ENCODE measurements at regions not wholly inside any gene's neighbourhood (a gene's known extent, or its start where the extent isn't known, plus 50 kb on each side); places are given as distances from the start of the nearest gene placed in this dataset.

DNA sequence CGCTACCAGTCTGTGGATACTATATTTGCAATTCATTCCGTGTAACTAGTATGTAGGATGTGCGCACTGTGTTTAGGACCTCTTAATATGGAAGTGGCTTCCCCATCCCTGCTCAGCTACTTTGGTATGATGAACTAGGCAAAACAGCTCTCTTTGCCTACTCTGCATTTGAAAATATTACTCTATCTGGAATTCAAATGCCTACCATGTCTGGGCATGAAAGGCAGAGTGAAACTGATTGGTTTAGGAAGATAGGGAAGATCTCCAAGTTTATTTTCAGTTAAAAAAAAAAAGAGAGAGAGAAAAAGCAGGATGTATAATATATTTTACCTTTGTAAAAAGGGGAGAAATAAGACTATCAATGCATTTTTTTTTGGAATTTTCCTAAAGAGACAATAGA lies 74.1 kb upstream of the ELL2 start:
- H3K27ac Mint-ChIP-seq: no peak overlapping the region
- Histone ChIP-seq H3K4me1 (ENCODE audit: control insufficient read depth, insufficient read depth, low read length) (no peaks in the 10 kb centered on the region), H3K4me3 (ENCODE audit: low read length) (no peak overlapping the region), H3K27ac (ENCODE audit: low read length) (no peak overlapping the region), H3K27me3 (ENCODE audit: control insufficient read depth, insufficient read depth, low read length) (no peaks in the 10 kb centered on the region), H3K36me3 (ENCODE audit: control insufficient read depth, insufficient read depth, low read length) (no peaks in the 10 kb centered on the region), H3K9me3 (ENCODE audit: control insufficient read depth, insufficient read depth, low read length) (no peaks in the 10 kb centered on the region)
- TF ChIP-seq, protein P1, sequence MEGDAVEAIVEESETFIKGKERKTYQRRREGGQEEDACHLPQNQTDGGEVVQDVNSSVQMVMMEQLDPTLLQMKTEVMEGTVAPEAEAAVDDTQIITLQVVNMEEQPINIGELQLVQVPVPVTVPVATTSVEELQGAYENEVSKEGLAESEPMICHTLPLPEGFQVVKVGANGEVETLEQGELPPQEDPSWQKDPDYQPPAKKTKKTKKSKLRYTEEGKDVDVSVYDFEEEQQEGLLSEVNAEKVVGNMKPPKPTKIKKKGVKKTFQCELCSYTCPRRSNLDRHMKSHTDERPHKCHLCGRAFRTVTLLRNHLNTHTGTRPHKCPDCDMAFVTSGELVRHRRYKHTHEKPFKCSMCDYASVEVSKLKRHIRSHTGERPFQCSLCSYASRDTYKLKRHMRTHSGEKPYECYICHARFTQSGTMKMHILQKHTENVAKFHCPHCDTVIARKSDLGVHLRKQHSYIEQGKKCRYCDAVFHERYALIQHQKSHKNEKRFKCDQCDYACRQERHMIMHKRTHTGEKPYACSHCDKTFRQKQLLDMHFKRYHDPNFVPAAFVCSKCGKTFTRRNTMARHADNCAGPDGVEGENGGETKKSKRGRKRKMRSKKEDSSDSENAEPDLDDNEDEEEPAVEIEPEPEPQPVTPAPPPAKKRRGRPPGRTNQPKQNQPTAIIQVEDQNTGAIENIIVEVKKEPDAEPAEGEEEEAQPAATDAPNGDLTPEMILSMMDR (IDR thresholded peaks at IDR 0.05): no peak
- intact Hi-C loops (cut with micrococcal nuclease): no loop called here
- peaks cover 2 to 3% of the 10 kb centered on the region in 2 donors for H3K9me3 Mint-ChIP-seq
- DNase-seq: no peak
- WGBS (ENCODE audit: insufficient coverage): 100% methylated on average over 3 of the region's 3 CpGs
- ATAC-seq: no peak
- H3K4me1 Mint-ChIP-seq: no peaks in the 10 kb centered on the region
- no peaks in the 10 kb centered on the region for H3K36me3 Mint-ChIP-seq
- H3K4me3 Mint-ChIP-seq: no peak overlapping the region
- peaks cover 8 to 9% of the 10 kb centered on the region in 2 donors for H3K27me3 Mint-ChIP-seq (ENCODE audit: low read depth in 2 of 2)

DNA sequence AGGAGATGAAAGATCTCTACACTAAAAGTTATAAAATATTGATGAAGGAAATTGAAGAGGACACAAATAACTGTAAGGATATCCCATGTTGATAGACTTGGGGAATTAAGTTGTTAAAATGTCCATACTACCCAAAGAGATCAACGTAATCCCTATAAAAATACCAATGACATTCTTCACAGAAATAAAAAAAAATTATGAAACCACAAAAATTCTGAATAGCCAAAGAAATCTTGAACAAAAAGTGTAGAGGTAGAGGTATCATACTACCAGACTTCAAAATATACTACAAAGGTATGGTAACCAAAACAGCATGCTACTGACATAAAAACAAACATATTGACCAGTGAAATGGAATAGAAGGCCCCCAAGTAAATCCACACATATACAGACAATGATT lies 71.5 kb upstream of the ELL2 start:
- WGBS (ENCODE audit: insufficient coverage): no CpG with 5 or more reads among the region's 1 CpG
- H3K36me3 ChIP-seq (ENCODE audit: control insufficient read depth, insufficient read depth, low read length): no peaks in the 10 kb centered on the region
- Mint-ChIP-seq H3K4me3 (no peak overlapping the region), H3K9me3 (no peaks in the 10 kb centered on the region), H3K27me3 (ENCODE audit: low read depth in 2 of 2) (no peaks in the 10 kb centered on the region), H3K4me1 (no peaks in the 10 kb centered on the region), H3K36me3 (no peaks in the 10 kb centered on the region), H3K27ac (no peak overlapping the region)
- DNase-seq: no peak
- H3K4me3 ChIP-seq (ENCODE audit: low read length): no peak overlapping the region
- TF ChIP-seq, protein P1 (IDR thresholded peaks at IDR 0.05): no peak
- H3K4me1 ChIP-seq (ENCODE audit: control insufficient read depth, insufficient read depth, low read length): no peaks in the 10 kb centered on the region
- no peak overlapping the region for H3K27ac ChIP-seq (ENCODE audit: low read length)
- no peak for ATAC-seq
- intact Hi-C loops (cut with micrococcal nuclease): no loop called here
- H3K27me3 ChIP-seq (ENCODE audit: control insufficient read depth, insufficient read depth, low read length): no peaks in the 10 kb centered on the region
- no peaks in the 10 kb centered on the region for H3K9me3 ChIP-seq (ENCODE audit: control insufficient read depth, insufficient read depth, low read length)

DNA sequence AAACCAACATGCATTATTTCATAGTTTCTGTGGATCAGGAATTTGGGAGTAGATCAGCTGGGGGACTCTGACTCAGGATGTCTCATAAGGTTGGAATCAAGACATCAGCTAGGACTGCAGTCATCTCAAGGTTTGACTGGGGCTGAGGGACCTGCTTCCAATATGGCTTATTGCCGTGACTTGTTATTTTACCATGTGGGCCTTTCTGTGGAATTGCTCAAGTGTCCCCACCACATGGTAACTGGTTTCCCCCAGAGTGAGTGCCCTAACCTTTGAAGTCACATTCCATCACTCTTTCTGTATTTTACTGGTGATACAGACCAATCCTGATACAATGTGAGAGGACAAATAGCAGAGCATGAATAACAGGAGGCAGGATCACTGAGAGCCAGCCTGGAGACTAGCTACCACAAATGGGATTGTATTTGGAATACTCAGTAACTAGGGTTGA lies 70.2 kb upstream of the ELL2 start:
- Mint-ChIP-seq H3K27ac (no peak overlapping the region), H3K4me1 (no peaks in the 10 kb centered on the region), H3K9me3 (no peaks in the 10 kb centered on the region), H3K36me3 (no peaks in the 10 kb centered on the region), H3K27me3 (ENCODE audit: low read depth in 2 of 2) (no peaks in the 10 kb centered on the region), H3K4me3 (no peak overlapping the region)
- Histone ChIP-seq H3K4me1 (ENCODE audit: control insufficient read depth, insufficient read depth, low read length) (no peaks in the 10 kb centered on the region), H3K27me3 (ENCODE audit: control insufficient read depth, insufficient read depth, low read length) (peaks cover 2% of the 10 kb centered on the region), H3K27ac (ENCODE audit: low read length) (no peak overlapping the region), H3K9me3 (ENCODE audit: control insufficient read depth, insufficient read depth, low read length) (no peaks in the 10 kb centered on the region), H3K36me3 (ENCODE audit: control insufficient read depth, insufficient read depth, low read length) (no peaks in the 10 kb centered on the region), H3K4me3 (ENCODE audit: low read length) (no peak overlapping the region)
- no peak for DNase-seq
- TF ChIP-seq, protein P1 (IDR thresholded peaks at IDR 0.05): no peak
- 100% methylated on average over 1 of the region's 1 CpG for WGBS (ENCODE audit: insufficient coverage)
- intact Hi-C loops (cut with micrococcal nuclease): no loop called here
- ATAC-seq: no peak

DNA sequence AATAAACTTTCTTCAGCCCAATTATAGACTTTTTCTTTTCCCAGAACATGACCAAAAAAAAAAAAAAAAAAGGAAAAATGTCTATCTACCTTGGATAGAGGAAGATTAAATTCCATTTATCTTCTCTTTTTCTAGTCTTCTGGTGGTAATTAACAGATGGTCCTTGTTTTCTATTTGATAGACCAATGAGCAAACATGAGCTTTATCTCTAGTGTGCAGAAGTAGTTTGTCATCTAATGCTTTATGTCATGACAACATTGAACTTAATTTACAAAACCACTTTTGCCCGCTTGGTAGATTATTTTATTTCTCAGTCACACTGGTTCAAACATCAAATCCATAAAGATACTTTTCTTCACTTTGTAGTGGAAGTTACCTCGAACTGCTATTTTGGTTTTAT lies 69.5 kb upstream of the ELL2 start:
- ATAC-seq (no peak), DNase-seq (no peak)
- H3K4me3 Mint-ChIP-seq: no peak overlapping the region
- Histone ChIP-seq H3K4me3 (ENCODE audit: low read length) (no peak overlapping the region), H3K36me3 (ENCODE audit: control insufficient read depth, insufficient read depth, low read length) (no peaks in the 10 kb centered on the region), H3K27ac (ENCODE audit: low read length) (no peak overlapping the region), H3K27me3 (ENCODE audit: control insufficient read depth, insufficient read depth, low read length) (peaks cover 2% of the 10 kb centered on the region), H3K9me3 (ENCODE audit: control insufficient read depth, insufficient read depth, low read length) (no peaks in the 10 kb centered on the region), H3K4me1 (ENCODE audit: control insufficient read depth, insufficient read depth, low read length) (no peaks in the 10 kb centered on the region)
- WGBS (ENCODE audit: insufficient coverage): no CpG with 5 or more reads among the region's 2 CpGs
- no peak overlapping the region for H3K27ac Mint-ChIP-seq
- no peaks in the 10 kb centered on the region for H3K4me1 Mint-ChIP-seq
- no peaks in the 10 kb centered on the region for H3K36me3 Mint-ChIP-seq
- intact Hi-C loops (cut with micrococcal nuclease): no loop called here
- H3K9me3 Mint-ChIP-seq: no peaks in the 10 kb centered on the region
- TF ChIP-seq, protein P1 (IDR thresholded peaks at IDR 0.05): no peak
- H3K27me3 Mint-ChIP-seq (ENCODE audit: low read depth in 2 of 2): no peaks in the 10 kb centered on the region

Measured in natural killer cell (primary cell).